ENCODE measurements at regions not wholly inside any gene's neighbourhood (a gene's known extent, or its start where the extent isn't known, plus 50 kb on each side); places are given as distances from the start of the nearest gene placed in this dataset.

- H3K27me3 Mint-ChIP-seq, result peaks cover 29% of the 10 kb centered on the region
- H3K9me3 Mint-ChIP-seq, result no peaks in the 10 kb centered on the region
- no peaks in the 10 kb centered on the region for H3K36me3 Mint-ChIP-seq (ENCODE audit: insufficient read depth)
- no peaks in the 10 kb centered on the region for H3K4me1 Mint-ChIP-seq
- DNase-seq (ENCODE audit: low spot score in 2 of 2) (no peak), ATAC-seq (replicated peaks; ENCODE audit: extremely low read depth, poor library complexity, severe bottlenecking) (no peak)
- H3K27ac Mint-ChIP-seq (ENCODE audit: low read depth), result no peak overlapping the region
- no peak overlapping the region for H3K4me3 Mint-ChIP-seq
Measured at GRCh38 chr7:42792841-42793240, 119.0 kb downstream of the C7orf25 start.

DNA sequence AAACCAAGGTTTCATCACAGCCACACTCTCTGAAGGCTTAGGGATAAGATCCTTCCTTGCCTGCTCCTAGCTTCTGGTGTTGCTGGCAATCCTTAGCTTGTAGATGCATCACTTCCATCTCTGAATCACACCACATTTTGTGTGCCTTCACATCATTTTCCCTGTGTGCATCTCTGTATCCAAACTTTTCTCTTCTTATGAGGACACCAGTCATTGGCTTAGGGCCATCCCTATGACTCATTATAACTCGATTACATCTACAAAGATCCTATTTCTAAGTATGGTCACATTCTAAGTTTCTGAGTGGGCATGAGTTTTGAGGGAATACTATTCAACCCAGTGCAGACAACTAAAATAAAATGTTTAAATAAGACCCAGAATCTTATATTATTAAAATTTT lies 121.7 kb downstream of the C7orf25 start:
- Mint-ChIP-seq H3K9me3 (no peaks in the 10 kb centered on the region), H3K4me3 (no peak overlapping the region), H3K27me3 (peaks cover 16% of the 10 kb centered on the region), H3K27ac (ENCODE audit: low read depth) (no peak overlapping the region), H3K4me1 (no peaks in the 10 kb centered on the region), H3K36me3 (ENCODE audit: insufficient read depth) (no peaks in the 10 kb centered on the region)
- DNase-seq (ENCODE audit: low spot score in 2 of 2) (no peak), ATAC-seq (replicated peaks; ENCODE audit: extremely low read depth, poor library complexity, severe bottlenecking) (no peak)

DNA sequence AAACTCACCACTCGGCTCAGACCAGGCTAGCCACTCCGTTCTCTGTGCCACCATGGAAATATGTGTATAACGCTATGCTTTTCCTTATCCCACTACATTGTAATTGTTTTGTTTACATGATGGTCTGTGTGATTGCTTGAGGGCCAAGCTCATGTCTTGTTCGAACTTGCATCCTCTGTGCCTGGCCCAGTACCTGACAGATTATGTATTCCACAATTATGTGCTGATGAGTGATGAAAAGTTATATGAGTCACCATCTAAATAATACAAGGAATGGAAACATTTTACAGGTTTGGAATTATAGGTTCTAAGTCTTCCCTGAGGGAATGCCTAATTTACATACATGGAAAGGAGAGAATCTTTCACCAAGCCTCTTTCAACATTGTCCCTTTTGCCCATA lies 137.4 kb downstream of the C7orf25 start:
- DNase-seq (ENCODE audit: low spot score in 2 of 2) (no peak), ATAC-seq (replicated peaks; ENCODE audit: extremely low read depth, poor library complexity, severe bottlenecking) (no peak)
- Mint-ChIP-seq H3K9me3 (peaks cover 16% of the 10 kb centered on the region), H3K27ac (ENCODE audit: low read depth) (no peak overlapping the region), H3K27me3 (peaks cover 10% of the 10 kb centered on the region), H3K36me3 (ENCODE audit: insufficient read depth) (no peaks in the 10 kb centered on the region), H3K4me1 (no peaks in the 10 kb centered on the region), H3K4me3 (no peak overlapping the region)

DNA sequence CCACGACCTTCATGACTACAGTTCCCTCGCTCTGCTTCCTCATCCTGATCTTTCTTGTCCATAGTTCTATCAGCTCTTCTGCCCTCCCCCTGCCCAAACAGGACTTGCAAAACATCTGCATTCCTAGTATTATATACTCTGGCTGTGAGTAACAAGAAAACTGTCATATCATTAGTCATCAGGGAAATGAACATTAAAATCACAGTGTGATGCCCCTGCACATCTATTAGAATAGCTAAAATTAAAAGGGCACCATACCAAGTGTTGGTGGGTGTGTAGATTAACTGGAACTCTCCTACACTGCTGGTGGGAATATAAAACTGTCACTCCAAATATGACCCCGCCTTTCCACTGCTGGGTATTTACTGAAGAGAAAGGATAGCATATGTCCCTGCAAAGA lies 141.8 kb downstream of the C7orf25 start:
- Mint-ChIP-seq H3K9me3 (peaks cover 5% of the 10 kb centered on the region), H3K27me3 (no peaks in the 10 kb centered on the region), H3K36me3 (ENCODE audit: insufficient read depth) (no peaks in the 10 kb centered on the region), H3K4me3 (no peak overlapping the region), H3K27ac (ENCODE audit: low read depth) (no peak overlapping the region), H3K4me1 (no peaks in the 10 kb centered on the region)
- ATAC-seq (replicated peaks; ENCODE audit: extremely low read depth, poor library complexity, severe bottlenecking) (no peak), DNase-seq (ENCODE audit: low spot score in 2 of 2) (no peak)

- Mint-ChIP-seq H3K27ac (ENCODE audit: low read depth) (no peak overlapping the region), H3K4me3 (no peak overlapping the region), H3K4me1 (no peaks in the 10 kb centered on the region), H3K9me3 (peaks cover 17% of the 10 kb centered on the region), H3K36me3 (ENCODE audit: insufficient read depth) (no peaks in the 10 kb centered on the region), H3K27me3 (peaks cover 20% of the 10 kb centered on the region)
- ATAC-seq (replicated peaks; ENCODE audit: extremely low read depth, poor library complexity, severe bottlenecking) (no peak), DNase-seq (ENCODE audit: low spot score in 2 of 2) (no peak)
Measured at GRCh38 chr7:42768045-42768444, 143.8 kb downstream of the C7orf25 start.

DNA sequence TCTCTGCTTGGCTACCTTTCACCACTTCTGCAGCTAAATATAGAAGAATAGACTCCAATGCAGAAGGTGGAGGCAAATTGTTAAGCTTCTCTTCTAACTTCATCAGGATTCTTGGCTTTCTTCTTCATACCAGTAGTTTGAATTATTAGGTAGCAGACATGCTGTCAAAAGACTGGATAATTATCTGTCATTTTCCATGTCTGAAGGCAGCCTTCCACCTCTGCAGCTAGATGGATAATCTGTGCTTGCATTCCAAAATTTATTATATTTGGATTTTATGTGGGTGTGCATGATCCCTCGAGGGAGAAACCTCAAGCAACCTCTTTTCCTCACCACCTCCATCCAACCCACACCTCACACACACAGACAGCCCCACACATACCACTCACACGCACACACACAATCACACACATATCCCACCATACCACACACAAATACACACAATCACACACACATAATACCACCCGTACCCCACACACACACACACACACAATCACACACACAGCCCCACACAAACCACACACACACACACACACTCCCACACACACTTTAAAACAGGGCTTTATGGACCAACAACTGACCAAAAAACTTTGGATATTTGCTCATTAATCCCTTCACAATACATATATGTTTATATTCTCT lies 145.0 kb downstream of the C7orf25 start:
- DNase-seq (ENCODE audit: low spot score in 2 of 2) (no peak), ATAC-seq (replicated peaks; ENCODE audit: extremely low read depth, poor library complexity, severe bottlenecking) (no peak)
- Mint-ChIP-seq H3K4me1 (no peaks in the 10 kb centered on the region), H3K9me3 (peaks cover 17% of the 10 kb centered on the region), H3K27ac (ENCODE audit: low read depth) (no peak overlapping the region), H3K27me3 (peaks cover 28% of the 10 kb centered on the region), H3K4me3 (no peak overlapping the region), H3K36me3 (ENCODE audit: insufficient read depth) (no peaks in the 10 kb centered on the region)

DNA sequence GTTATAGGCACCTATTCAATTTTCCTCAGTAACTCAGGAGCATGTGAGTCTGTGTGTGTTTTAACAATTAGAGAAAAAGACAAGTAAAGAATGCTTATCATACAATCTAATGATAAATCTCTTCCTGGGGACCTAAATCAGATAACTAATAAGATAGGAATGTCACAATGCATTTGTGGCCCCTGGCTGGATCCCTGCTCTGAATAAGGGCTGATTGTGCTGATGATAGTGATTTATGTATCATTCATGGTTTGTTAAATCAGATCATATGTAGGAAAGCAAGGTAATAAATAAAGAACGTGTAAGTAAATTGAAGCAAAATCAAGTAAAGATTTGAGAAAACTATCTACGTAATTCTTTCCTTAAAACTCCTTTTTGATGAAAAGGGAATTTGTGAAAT lies 145.9 kb downstream of the C7orf25 start:
- Mint-ChIP-seq H3K4me1 (no peaks in the 10 kb centered on the region), H3K27ac (ENCODE audit: low read depth) (no peak overlapping the region), H3K4me3 (no peak overlapping the region), H3K27me3 (peaks cover 29% of the 10 kb centered on the region), H3K9me3 (peaks cover 17% of the 10 kb centered on the region), H3K36me3 (ENCODE audit: insufficient read depth) (no peaks in the 10 kb centered on the region)
- no peak for ATAC-seq (replicated peaks; ENCODE audit: extremely low read depth, poor library complexity, severe bottlenecking)
- DNase-seq (ENCODE audit: low spot score in 2 of 2), result no peak

DNA sequence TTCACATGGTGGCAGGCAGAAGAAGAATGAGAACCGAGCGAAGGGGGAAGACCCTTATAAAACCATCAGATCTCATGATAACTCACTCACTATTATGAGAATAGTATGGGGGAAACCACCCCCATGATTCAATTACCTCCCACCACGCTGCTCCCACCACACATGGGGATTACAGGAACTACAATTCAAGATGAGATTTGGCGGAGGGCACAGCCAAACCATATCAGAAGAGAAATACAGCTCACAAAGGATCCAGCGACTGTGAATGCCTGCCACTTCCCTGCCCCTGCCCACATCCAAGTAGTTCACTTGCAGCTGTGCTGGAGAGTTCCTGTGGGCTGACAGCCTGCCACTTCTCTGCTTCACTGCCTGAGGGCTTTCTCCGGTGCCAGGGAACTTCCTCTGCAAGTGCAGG lies 148.7 kb downstream of the C7orf25 start:
- Mint-ChIP-seq H3K9me3 (peaks cover 12% of the 10 kb centered on the region), H3K4me3 (no peak overlapping the region), H3K27ac (ENCODE audit: low read depth) (no peak overlapping the region), H3K27me3 (peaks cover 41% of the 10 kb centered on the region), H3K4me1 (no peaks in the 10 kb centered on the region), H3K36me3 (ENCODE audit: insufficient read depth) (peaks cover 1% of the 10 kb centered on the region)
- DNase-seq (ENCODE audit: low spot score in 2 of 2), result no peak
- no peak for ATAC-seq (replicated peaks; ENCODE audit: extremely low read depth, poor library complexity, severe bottlenecking)

GRCh38 chr7:42761486-42761885 lies 150.4 kb downstream of the C7orf25 start:
- Mint-ChIP-seq H3K27ac (ENCODE audit: low read depth) (no peak overlapping the region), H3K4me1 (no peaks in the 10 kb centered on the region), H3K4me3 (no peak overlapping the region), H3K27me3 (peaks cover 41% of the 10 kb centered on the region), H3K9me3 (peaks cover 12% of the 10 kb centered on the region), H3K36me3 (ENCODE audit: insufficient read depth) (peaks cover 1% of the 10 kb centered on the region)
- ATAC-seq (replicated peaks; ENCODE audit: extremely low read depth, poor library complexity, severe bottlenecking), result no peak
- DNase-seq (ENCODE audit: low spot score in 2 of 2), result no peak

- Mint-ChIP-seq H3K27me3 (peaks cover 25% of the 10 kb centered on the region), H3K27ac (ENCODE audit: low read depth) (no peak overlapping the region), H3K4me1 (no peaks in the 10 kb centered on the region), H3K4me3 (no peak overlapping the region), H3K36me3 (ENCODE audit: insufficient read depth) (peaks cover 2% of the 10 kb centered on the region), H3K9me3 (no peaks in the 10 kb centered on the region)
- DNase-seq (ENCODE audit: low spot score in 2 of 2) (no peak), ATAC-seq (replicated peaks; ENCODE audit: extremely low read depth, poor library complexity, severe bottlenecking) (no peak)
Measured at GRCh38 chr7:42758124-42758523, 153.7 kb downstream of the C7orf25 start.

- Mint-ChIP-seq H3K36me3 (ENCODE audit: insufficient read depth) (peaks cover 2% of the 10 kb centered on the region), H3K27me3 (peaks cover 26% of the 10 kb centered on the region), H3K9me3 (no peaks in the 10 kb centered on the region), H3K4me1 (no peaks in the 10 kb centered on the region), H3K4me3 (no peak overlapping the region), H3K27ac (ENCODE audit: low read depth) (no peak overlapping the region)
- no peak for DNase-seq (ENCODE audit: low spot score in 2 of 2)
- ATAC-seq (replicated peaks; ENCODE audit: extremely low read depth, poor library complexity, severe bottlenecking), result no peak
Measured at GRCh38 chr7:42756841-42757240, 155.0 kb downstream of the C7orf25 start.

GRCh38 chr7:42753811-42754363 lies 158.0 kb downstream of the C7orf25 start:
- Mint-ChIP-seq H3K27ac (ENCODE audit: low read depth) (no peak overlapping the region), H3K4me1 (no peaks in the 10 kb centered on the region), H3K36me3 (ENCODE audit: insufficient read depth) (peaks cover 2% of the 10 kb centered on the region), H3K9me3 (peaks cover 4% of the 10 kb centered on the region), H3K4me3 (no peak overlapping the region), H3K27me3 (peaks cover 13% of the 10 kb centered on the region)
- ATAC-seq (replicated peaks; ENCODE audit: extremely low read depth, poor library complexity, severe bottlenecking) (no peak), DNase-seq (ENCODE audit: low spot score in 2 of 2) (no peak)

DNA sequence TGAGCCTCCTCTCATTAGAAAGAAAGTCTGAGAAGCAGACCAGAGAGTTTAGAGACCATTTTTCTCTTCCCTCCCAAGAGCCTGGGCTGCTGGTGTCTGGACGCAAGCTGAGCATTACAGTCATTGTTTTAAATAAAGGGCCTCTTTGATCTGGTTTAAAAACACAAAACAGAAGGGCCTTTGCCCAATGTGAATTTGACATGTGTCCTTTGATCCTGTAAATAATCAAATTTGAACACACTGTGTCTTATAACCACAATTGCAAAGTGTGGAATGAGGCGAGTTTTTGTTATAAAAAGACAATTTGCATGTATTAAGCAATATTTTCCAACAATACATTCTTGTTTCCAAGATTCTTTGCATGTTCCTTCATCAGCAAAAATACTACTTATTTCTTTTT lies 158.5 kb downstream of the C7orf25 start:
- Mint-ChIP-seq H3K4me1 (no peaks in the 10 kb centered on the region), H3K9me3 (peaks cover 4% of the 10 kb centered on the region), H3K27ac (ENCODE audit: low read depth) (no peak overlapping the region), H3K36me3 (ENCODE audit: insufficient read depth) (peaks cover 2% of the 10 kb centered on the region), H3K4me3 (no peak overlapping the region), H3K27me3 (peaks cover 13% of the 10 kb centered on the region)
- ATAC-seq (replicated peaks; ENCODE audit: extremely low read depth, poor library complexity, severe bottlenecking) (no peak), DNase-seq (ENCODE audit: low spot score in 2 of 2) (no peak)
